Thyroid gland (tissue), 4 donors: ENCODE measurements at regions not wholly inside any gene's neighbourhood (a gene's known extent, or its start where the extent isn't known, plus 50 kb on each side); places are given as distances from the start of the nearest gene placed in this dataset.

Source experiments
- DNase-seq, 2 donors: peaks; one replicate each; pipeline ENCODE4 v3.0.0-alpha.2; 2019
- H3K27ac ChIP-seq, 3 donors: fragments of 200-600 bp; sonication (generic); 1 replicate in 2 of 3; 2 replicates in 1 of 3; pipeline ENCODE4 v1.5.1; 2016 to 2019; ENCODE audit warnings: mild to moderate bottlenecking in 1 of 3, moderate library complexity in 1 of 3
- H3K27me3 ChIP-seq: fragments of 200-600 bp; sonication (generic); one replicate; pipeline ENCODE4 v1.5.1; 2019
- H3K36me3 ChIP-seq, 2 donors: fragments of 200-600 bp; sonication (generic); one replicate each; pipeline ENCODE4 v1.5.1; 2016 to 2019
- H3K4me1 ChIP-seq, 2 donors: fragments of 200-600 bp; sonication (generic); one replicate each; pipeline ENCODE4 v1.5.1; 2017 to 2019
- H3K4me3 ChIP-seq, 3 donors: fragments of 200-600 bp; sonication (generic); replicated peaks in 1 of 3; 1 replicate in 2 of 3; 2 replicates in 1 of 3; pipeline ENCODE4 v1.5.1; 2016; ENCODE audit warnings: mild to moderate bottlenecking in 1 of 3
- H3K9me3 ChIP-seq: fragments of 200-600 bp; sonication (generic); one replicate; pipeline ENCODE4 v1.5.1; 2017
- POLR2A ChIP-seq, 2 donors: fragments of 450-650 bp; IDR thresholded peaks; one replicate each; pipeline ENCODE4 v1.6.1; 2017; ENCODE audit warnings: antibody characterized with exemption in 2 of 2, mild to moderate bottlenecking in 2 of 2, moderate library complexity in 1 of 2
- WGBS, 2 donors: methylation state at CpG; one replicate each; pipeline ENCODE4 v1.1.5; 2017; 5-methylcytosine and 5-hydroxymethylcytosine counted together
- intact Hi-C: fragments of 100-400 bp; cut with DNase I; formaldehyde crosslinking; loops from one replicate; pipeline ENCODE4 v1.15.1; 2023
- TF ChIP-seq, protein P1 (sequence below), 6 experiments: fragments of 200-600 bp in 3 of 6; fragments of 450-650 bp in 3 of 6; sonication (generic) in 3 of 6; IDR thresholded peaks; one replicate each; pipeline ENCODE4 v1.5.1; 2016 to 2019; ENCODE audit warnings: antibody characterized with exemption in 6 of 6, mild to moderate bottlenecking in 2 of 6, inconsistent platforms in 1 of 6, moderate library complexity in 1 of 6

DNA sequence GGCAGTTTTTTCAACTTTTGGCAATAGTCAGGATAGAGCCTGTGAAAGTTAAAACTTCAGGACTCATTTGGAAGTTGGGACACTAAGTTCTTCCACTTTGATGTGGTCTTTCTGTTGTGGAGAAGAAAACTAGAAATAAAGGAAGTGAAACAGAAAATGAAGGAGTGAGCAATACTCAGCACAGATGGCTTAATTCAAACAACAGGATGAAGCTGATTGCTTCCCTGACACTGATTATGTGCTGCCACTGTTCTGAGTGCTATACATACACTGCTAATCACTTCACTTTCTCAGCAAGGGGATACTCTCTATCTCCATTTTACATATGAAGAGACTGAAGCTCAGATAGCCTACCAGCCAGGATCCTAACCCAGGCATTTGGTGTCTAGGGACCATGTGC is 235.1 kb upstream of the CPEB2 start:
- no peaks in the 10 kb centered on the region for H3K9me3 ChIP-seq
- intact Hi-C loops: no loop called here
- H3K27me3 ChIP-seq: no peaks in the 10 kb centered on the region
- no peak for DNase-seq
- no peaks in the 10 kb centered on the region for H3K36me3 ChIP-seq
- TF ChIP-seq, protein P1, sequence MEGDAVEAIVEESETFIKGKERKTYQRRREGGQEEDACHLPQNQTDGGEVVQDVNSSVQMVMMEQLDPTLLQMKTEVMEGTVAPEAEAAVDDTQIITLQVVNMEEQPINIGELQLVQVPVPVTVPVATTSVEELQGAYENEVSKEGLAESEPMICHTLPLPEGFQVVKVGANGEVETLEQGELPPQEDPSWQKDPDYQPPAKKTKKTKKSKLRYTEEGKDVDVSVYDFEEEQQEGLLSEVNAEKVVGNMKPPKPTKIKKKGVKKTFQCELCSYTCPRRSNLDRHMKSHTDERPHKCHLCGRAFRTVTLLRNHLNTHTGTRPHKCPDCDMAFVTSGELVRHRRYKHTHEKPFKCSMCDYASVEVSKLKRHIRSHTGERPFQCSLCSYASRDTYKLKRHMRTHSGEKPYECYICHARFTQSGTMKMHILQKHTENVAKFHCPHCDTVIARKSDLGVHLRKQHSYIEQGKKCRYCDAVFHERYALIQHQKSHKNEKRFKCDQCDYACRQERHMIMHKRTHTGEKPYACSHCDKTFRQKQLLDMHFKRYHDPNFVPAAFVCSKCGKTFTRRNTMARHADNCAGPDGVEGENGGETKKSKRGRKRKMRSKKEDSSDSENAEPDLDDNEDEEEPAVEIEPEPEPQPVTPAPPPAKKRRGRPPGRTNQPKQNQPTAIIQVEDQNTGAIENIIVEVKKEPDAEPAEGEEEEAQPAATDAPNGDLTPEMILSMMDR (IDR thresholded peaks at IDR 0.05): no peak
- TF ChIP-seq POLR2A (IDR thresholded peaks at IDR 0.05): no peak
- H3K4me3 ChIP-seq: no peak overlapping the region
- H3K27ac ChIP-seq: no peak overlapping the region
- H3K4me1 ChIP-seq: no peaks in the 10 kb centered on the region

- Histone ChIP-seq H3K9me3 (no peaks in the 10 kb centered on the region), H3K27me3 (no peaks in the 10 kb centered on the region), H3K4me3 (no peak overlapping the region), H3K4me1 (no peaks in the 10 kb centered on the region), H3K36me3 (no peaks in the 10 kb centered on the region), H3K27ac (no peak overlapping the region)
- intact Hi-C loops: no loop called here
- DNase-seq: no peak
- TF ChIP-seq POLR2A (IDR thresholded peaks at IDR 0.05): no peak
- TF ChIP-seq, protein P1 (IDR thresholded peaks at IDR 0.05): no peak
Observed at GRCh38 chr4:14768449-14768848, 233.8 kb upstream of the CPEB2 start.

GRCh38 chr4:14769993-14770392 is 232.3 kb upstream of the CPEB2 start:
- no peaks in the 10 kb centered on the region for H3K9me3 ChIP-seq

DNA sequence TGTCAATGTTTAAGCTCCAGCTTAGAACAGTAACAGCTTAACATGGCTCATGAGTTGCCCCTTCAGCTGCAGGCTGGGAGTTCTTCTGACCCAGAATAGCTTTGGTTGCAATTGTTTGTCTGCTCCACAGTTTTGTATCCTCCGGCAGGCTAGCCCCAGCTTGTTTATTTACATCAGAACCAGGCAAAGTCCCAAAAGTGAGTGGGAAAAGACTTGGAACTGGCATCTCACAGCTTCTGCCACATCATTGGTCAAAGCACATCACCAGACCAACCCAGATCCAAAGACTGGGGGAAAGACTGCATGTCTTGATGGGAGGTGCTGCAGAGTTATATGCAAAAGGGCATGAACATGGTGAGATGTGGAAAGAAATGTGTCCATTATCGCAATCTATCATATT is 231.2 kb upstream of the CPEB2 start:
- intact Hi-C loops: no loop called here
- Histone ChIP-seq H3K4me1 (no peaks in the 10 kb centered on the region), H3K27ac (no peak overlapping the region), H3K4me3 (no peak overlapping the region), H3K36me3 (no peaks in the 10 kb centered on the region), H3K9me3 (no peaks in the 10 kb centered on the region), H3K27me3 (no peaks in the 10 kb centered on the region)
- no peak for DNase-seq
- TF ChIP-seq, protein P1 (IDR thresholded peaks at IDR 0.05): no peak
- TF ChIP-seq POLR2A (IDR thresholded peaks at IDR 0.05): no peak
- WGBS, 2 donors: 74 to 76% methylated on average over 2 of the region's 2 CpGs

More at GRCh38 chr4:14769993-14770392, 232.3 kb upstream of the CPEB2 start:
- WGBS, 2 donors: 36 to 38% methylated on average over 1 of the region's 1 CpG
- intact Hi-C loops: no loop called here
- no peak overlapping the region for H3K27ac ChIP-seq
- no peaks in the 10 kb centered on the region for H3K27me3 ChIP-seq
- no peaks in the 10 kb centered on the region for H3K4me1 ChIP-seq
- no peak for DNase-seq
- no peak overlapping the region for H3K4me3 ChIP-seq
- no peak for TF ChIP-seq POLR2A (IDR thresholded peaks at IDR 0.05)
- TF ChIP-seq, protein P1 (IDR thresholded peaks at IDR 0.05): no peak
- H3K36me3 ChIP-seq: no peaks in the 10 kb centered on the region

DNA sequence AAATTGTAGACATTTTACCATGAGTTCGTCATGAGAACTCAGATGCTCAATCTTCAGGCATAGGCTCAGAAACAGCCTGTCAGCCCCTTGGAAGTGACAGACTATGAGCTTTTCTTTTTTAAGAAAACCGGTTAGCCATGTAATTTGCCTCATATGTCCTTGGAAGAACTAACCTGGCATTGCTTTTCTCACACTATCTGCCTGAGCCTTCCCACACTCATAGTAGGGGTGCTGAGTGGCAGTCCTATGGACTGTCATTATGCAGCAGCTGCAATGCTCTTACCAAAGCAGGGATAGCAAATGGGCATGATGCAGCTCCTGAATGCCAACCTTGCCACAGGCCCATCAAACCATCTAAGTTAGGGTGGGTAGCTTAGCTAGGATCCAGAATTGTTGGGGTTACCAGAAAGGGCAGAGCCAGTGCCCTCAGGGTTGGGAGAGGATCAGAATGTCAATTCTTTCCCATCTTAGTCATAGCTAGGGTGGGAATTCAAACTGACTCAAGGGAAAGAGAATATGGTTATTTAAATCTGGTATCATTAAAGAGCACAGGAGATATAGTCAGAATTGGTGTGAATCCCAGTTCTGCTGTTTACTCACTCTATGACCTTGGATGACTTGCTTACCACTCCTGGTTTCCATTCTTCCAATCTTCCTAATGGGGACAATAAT is 230.6 kb upstream of the CPEB2 start:
- TF ChIP-seq, protein P1 (IDR thresholded peaks at IDR 0.05): no peak
- no peak for TF ChIP-seq POLR2A (IDR thresholded peaks at IDR 0.05)
- Histone ChIP-seq H3K27me3 (no peaks in the 10 kb centered on the region), H3K27ac (no peak overlapping the region), H3K4me1 (no peaks in the 10 kb centered on the region), H3K9me3 (no peaks in the 10 kb centered on the region), H3K4me3 (no peak overlapping the region), H3K36me3 (no peaks in the 10 kb centered on the region)
- DNase-seq: no peak
- WGBS, 2 donors: 78 to 82% methylated on average over 2 of the region's 2 CpGs
- intact Hi-C loops: no loop called here
